Spleen (tissue), 7 donors: ENCODE measurements at regions not wholly inside any gene's neighbourhood (a gene's known extent, or its start where the extent isn't known, plus 50 kb on each side); places are given as distances from the start of the nearest gene placed in this dataset.

Experiments used
- CTCF ChIP-seq, 11 experiments: fragments of 200-600 bp in 7 of 11; fragments of 450-650 bp in 4 of 11; sonication (generic) in 4 of 11; IDR thresholded peaks in 8 of 11; conservative IDR thresholded peaks in 3 of 11; 1 replicate in 7 of 11; 2 replicates in 4 of 11; pipeline versions ENCODE4 v1.4.0 to v1.8.0; 2016 to 2021; ENCODE audit warnings: antibody characterized with exemption in 11 of 11, inconsistent platforms in 4 of 11, mild to moderate bottlenecking in 1 of 11
- POLR2A ChIP-seq, 3 donors: fragments of 450-650 bp; IDR thresholded peaks; one replicate each; pipeline ENCODE4 v1.5.1; 2017; ENCODE audit warnings: antibody characterized with exemption in 3 of 3, mild to moderate bottlenecking in 1 of 3
- donor health status: DM: no; HTN: no; CAD: no; lungs with moderate emphysema.
- donor health status: DM: no; HTN: no; CAD: no.
- donor health status: DM: no; HTN: no; CAD: no.

GRCh38 chr14:26947265-26947664, 349.4 kb upstream of the NOVA1 start:
- TF ChIP-seq CTCF (IDR thresholded peaks at IDR 0.05 in 8 of 11, conservative IDR thresholded peaks at IDR 0.05 in 3 of 11) (no peak), POLR2A (IDR thresholded peaks at IDR 0.05) (no peak)
